HepG2 (cell line): ENCODE measurements at regions not wholly inside any gene's neighbourhood (a gene's known extent, or its start where the extent isn't known, plus 50 kb on each side); places are given as distances from the start of the nearest gene placed in this dataset.

Experiments used
- ATAC-seq: fragments of 200-7000 bp; cut with Tn5 transposase; 3 replicates; pipeline ENCODE4 v1.9.1; 2020; ENCODE audit warnings: mild to moderate bottlenecking, moderate library complexity
- BruUV-seq: library from RNA; stranded (reverse); fragments of 400-500 nt; replicated peaks from 2 replicates; lab custom pipeline; 2021; lab: Mats Ljungman, UMichigan
- CTCF ChIA-PET: fragments of 300-600 bp; formaldehyde crosslinking; extraction: SDS; loops from one replicate; lab custom pipeline; 2021; ENCODE audit warnings: low total read pairs, inconsistent platforms, low intra/inter-chr PET ratio; lab: Yijun Ruan, JAX
- POLR2A ChIA-PET: fragments of 350-600 bp; sonication (Branson Sonifier 250); formaldehyde crosslinking; loops from one replicate; lab custom pipeline; 2020; ENCODE audit warnings: antibody characterized with exemption, inconsistent platforms; lab: Yijun Ruan, JAX
- DNase-seq: peaks from one replicate; pipeline ENCODE4 v3.0.0-alpha.2; 2015; ENCODE audit warnings: low spot score
- FAIRE-seq: peaks from 3 replicates; lab custom pipeline; 2011; peaks lifted over from hg19 to GRCh38; lab: Jason Lieb, UNC
- H2AFZ ChIP-seq: one replicate; pipeline ENCODE4 v1.6.1; 2011; ENCODE audit warnings: low read length, inconsistent platforms
- H3K27ac ChIP-seq: fragments of 300-600 bp; 3 replicates; pipeline ENCODE4 v1.8.0; 2011; ENCODE audit warnings: mixed run types, mild to moderate bottlenecking, mixed read lengths, low read length, inconsistent platforms; ENCODE audit not compliant: insufficient read depth; ENCODE audit errors: extremely low read length
- H3K27me3 ChIP-seq, 2 experiments: fragments of 200-600 bp in 1 of 2; 2 replicates in 1 of 2; 3 replicates in 1 of 2; pipeline versions ENCODE4 v1.6.0 to v1.8.0; 2011; ENCODE audit warnings: low read length in 2 of 2, mild to moderate bottlenecking in 2 of 2, moderate library complexity in 2 of 2, inconsistent platforms in 1 of 2; ENCODE audit not compliant: insufficient read depth in 2 of 2, control insufficient read depth in 1 of 2
- H3K36me3 ChIP-seq, 2 experiments: fragments of 200-600 bp in 1 of 2; replicated peaks in 1 of 2; 2 replicates in 1 of 2; 3 replicates in 1 of 2; pipeline versions ENCODE4 v1.5.1 to v1.8.0; 2011; ENCODE audit warnings: low read length in 2 of 2, inconsistent platforms in 1 of 2; ENCODE audit not compliant: insufficient read depth in 2 of 2, control insufficient read depth in 1 of 2
- H3K4me1 ChIP-seq: 2 replicates; pipeline ENCODE4 v1.5.1; 2012; ENCODE audit warnings: low read length, inconsistent platforms; ENCODE audit not compliant: insufficient read depth
- H3K4me2 ChIP-seq: 2 replicates; pipeline ENCODE4 v1.6.0; 2011; ENCODE audit warnings: low read depth, low read length, inconsistent platforms
- H3K4me3 ChIP-seq, 3 experiments: fragments of 200-600 bp in 1 of 3; sonication (generic), shearing (Covaris generic) in 1 of 3; replicated peaks in 1 of 3; 2 replicates each; pipeline ENCODE4 v1.5.1; 2011 to 2016; ENCODE audit warnings: low read length in 3 of 3, inconsistent platforms in 2 of 3, low read depth in 2 of 3, mild to moderate bottlenecking in 2 of 3, control low read depth in 1 of 3, mixed read lengths in 1 of 3; ENCODE audit not compliant: insufficient read depth in 1 of 3
- H3K79me2 ChIP-seq: one replicate; pipeline ENCODE4 v1.6.1; 2011; ENCODE audit warnings: low read length, inconsistent platforms; ENCODE audit not compliant: insufficient read depth
- H3K9ac ChIP-seq: 2 replicates; pipeline ENCODE4 v1.6.0; 2011; ENCODE audit warnings: mild to moderate bottlenecking, low read depth, low read length, inconsistent platforms; ENCODE audit not compliant: insufficient read depth
- H3K9me3 ChIP-seq: 2 replicates; pipeline ENCODE4 v1.5.1; 2012; ENCODE audit warnings: mild to moderate bottlenecking, low read length
- H4K20me1 ChIP-seq: 2 replicates; pipeline ENCODE4 v1.6.0; 2011; ENCODE audit warnings: inconsistent platforms, mild to moderate bottlenecking, low read length, moderate library complexity; ENCODE audit not compliant: insufficient read depth
- CENPBD1 ChIP-seq: sonication (generic); formaldehyde crosslinking; IDR thresholded peaks from 2 replicates; pipeline ENCODE4 v1.8.0; 2022; ENCODE audit warnings: missing genetic modification reagents, low read depth, mild to moderate bottlenecking, borderline replicate concordance
- HIC2 ChIP-seq: sonication (generic); formaldehyde crosslinking; IDR thresholded peaks from 2 replicates; pipeline ENCODE4 v1.9.0; 2022; ENCODE audit warnings: low read depth, missing genetic modification reagents
- LCORL ChIP-seq, 2 experiments: fragments of 450-650 bp in 1 of 2; sonication (generic) in 1 of 2; formaldehyde crosslinking in 1 of 2; IDR thresholded peaks; 2 replicates each; pipeline versions ENCODE4 v1.5.0 to v1.6.1; 2017 to 2020; ENCODE audit warnings: antibody characterized with exemption in 1 of 2, missing genetic modification reagents in 1 of 2
- NCOA1 ChIP-seq: sonication (generic); formaldehyde crosslinking; IDR thresholded peaks from 2 replicates; pipeline ENCODE4 v1.9.0; 2021; ENCODE audit warnings: missing genetic modification reagents
- NFIC ChIP-seq: IDR thresholded peaks from 2 replicates; pipeline ENCODE4 v1.6.1; 2012; ENCODE audit warnings: mild to moderate bottlenecking, low read length, inconsistent platforms
- RAD21 ChIP-seq: fragments of 450-650 bp; formaldehyde crosslinking; IDR thresholded peaks from 2 replicates; pipeline ENCODE4 v1.5.0; 2020; ENCODE audit warnings: mild to moderate bottlenecking
- RNF219 ChIP-seq: sonication (generic); formaldehyde crosslinking; IDR thresholded peaks from 2 replicates; pipeline ENCODE4 v1.5.0; 2020; ENCODE audit warnings: mild to moderate bottlenecking, missing genetic modification reagents
- SSRP1 ChIP-seq: IDR thresholded peaks from 2 replicates; pipeline ENCODE4 v1.6.1; 2016; ENCODE audit warnings: control low read depth
- STAT6 ChIP-seq: sonication (generic); formaldehyde crosslinking; IDR thresholded peaks from 2 replicates; pipeline ENCODE4 v1.4.0; 2020; ENCODE audit warnings: missing genetic modification reagents, mild to moderate bottlenecking, borderline replicate concordance
- TFAP4 ChIP-seq: sonication (generic); IDR thresholded peaks from 2 replicates; pipeline ENCODE4 v1.6.1; 2016; ENCODE audit warnings: low read depth, borderline replicate concordance
- ZNF343 ChIP-seq: sonication (generic); formaldehyde crosslinking; IDR thresholded peaks from 2 replicates; pipeline ENCODE4 v1.4.0; 2020; ENCODE audit warnings: mild to moderate bottlenecking, missing genetic modification reagents
- ZNF644 ChIP-seq: IDR thresholded peaks from 2 replicates; pipeline ENCODE4 v1.6.1; 2016; ENCODE audit warnings: low read depth
- whole genome bisulfite sequencing: methylation state at CpG from one replicate; pipeline ENCODE4 v1.1.6; 2017; ENCODE audit warnings: low lambda C conversion rate; 5-methylcytosine and 5-hydroxymethylcytosine counted together
- in situ Hi-C: cut with HindIII; loops from 2 replicates; pipeline ENCODE4 v1.10.0; 2017; ENCODE audit warnings: low pct_unique_long_range_greater_than_20kb; ENCODE audit not compliant: extremely low pct_ligation_motif_present
- intact Hi-C: fragments of 100-400 bp; cut with micrococcal nuclease; formaldehyde crosslinking; loops from one replicate; pipeline ENCODE4 v1.10.0; 2022; ENCODE audit not compliant: unreplicated experiment
- TF ChIP-seq, protein P1 (sequence below): sonication (generic); formaldehyde crosslinking; IDR thresholded peaks from 2 replicates; pipeline ENCODE4 v1.8.0; 2022; ENCODE audit warnings: missing genetic modification reagents, mild to moderate bottlenecking, inconsistent platforms, borderline replicate concordance

DNA sequence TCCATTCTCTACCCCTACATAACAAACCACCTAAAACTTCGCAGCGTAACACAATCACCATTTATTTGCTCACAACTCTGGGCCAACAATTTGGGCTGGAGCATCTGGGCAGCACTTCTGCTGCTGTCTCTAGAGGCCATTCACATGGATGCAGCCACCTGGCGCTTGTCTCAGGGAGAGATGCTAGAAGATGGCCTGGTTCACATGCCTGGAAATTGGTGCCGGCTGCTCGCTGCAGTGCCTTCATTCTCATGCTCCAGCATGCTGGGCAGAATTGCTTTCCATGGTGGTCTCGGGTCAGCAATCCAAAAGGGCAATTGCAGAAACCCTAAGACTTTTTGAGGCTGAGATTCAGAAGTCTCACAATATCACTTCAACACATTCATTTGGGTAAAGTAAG, 157.4 kb downstream of the SUCLG1 start (continued):
- no peak for TF ChIP-seq ZNF343 (CRISPR knock-in tag)
- no peak for TF ChIP-seq CENPBD1 (CRISPR knock-in tag)
- TF ChIP-seq SSRP1 (CRISPR knock-in tag), result no peak
- no peak for TF ChIP-seq RNF219
- TF ChIP-seq ZNF644, result 0 out of 2 replicates have a peak, but pooled peaks have one; percentile 31
- no peak for TF ChIP-seq LCORL (IDR thresholded peaks at IDR 0.05)
- 0 out of 2 replicates have a peak, but pooled peaks have one; percentile 9 for TF ChIP-seq LCORL (CRISPR knock-in tag; IDR thresholded peaks at IDR 0.05)

- ChIA-PET CTCF (interaction anchor here (1.2 kb wide), 1 partner anchor 277 kb away, joined by 4 read pairs; no protein-coding TSS in a partner anchor), POLR2A (interaction anchor here (0.7 to 2.9 kb wide), 8 partner anchors 9 to 1232 kb away, joined by 3 to 15 read pairs (median 4); no protein-coding TSS in a partner anchor)
- in situ Hi-C loops, result loop anchor here (5.0 kb wide), 1 partner anchor 278 kb away; no protein-coding TSS in a partner anchor
- Histone ChIP-seq H3K4me3 (peak overlapping the region in 1 of 3 experiments; percentile 27; a peak in 1 of 6 replicates), H3K9ac (peak overlapping the region; percentile 53; the same call in 1 of the 2 replicates), H3K4me1 (peaks cover 78% of the 10 kb centered on the region), H3K4me2 (peak overlapping the region; percentile 60), H3K79me2 (no peaks in the 10 kb centered on the region), H4K20me1 (no peaks in the 10 kb centered on the region), H3K27me3 (no peaks in the 10 kb centered on the region), H3K9me3 (peaks cover 7% of the 10 kb centered on the region), H3K27ac (peak overlapping the region; percentile 79), H3K36me3 (no peaks in the 10 kb centered on the region), H2AFZ (no peak overlapping the region)
- WGBS, result 30% methylated on average over 4 of the region's 4 CpGs
- FAIRE-seq, result no peak
- intact Hi-C loops, result loop anchor here (2.0 to 5.0 kb wide), 4 partner anchors 118 to 1040 kb away; no protein-coding TSS in a partner anchor
- ATAC-seq, result peak; percentile 58
- BruUV-seq, result no TSS peak
- DNase-seq, result no peak
- TF ChIP-seq, protein P1, sequence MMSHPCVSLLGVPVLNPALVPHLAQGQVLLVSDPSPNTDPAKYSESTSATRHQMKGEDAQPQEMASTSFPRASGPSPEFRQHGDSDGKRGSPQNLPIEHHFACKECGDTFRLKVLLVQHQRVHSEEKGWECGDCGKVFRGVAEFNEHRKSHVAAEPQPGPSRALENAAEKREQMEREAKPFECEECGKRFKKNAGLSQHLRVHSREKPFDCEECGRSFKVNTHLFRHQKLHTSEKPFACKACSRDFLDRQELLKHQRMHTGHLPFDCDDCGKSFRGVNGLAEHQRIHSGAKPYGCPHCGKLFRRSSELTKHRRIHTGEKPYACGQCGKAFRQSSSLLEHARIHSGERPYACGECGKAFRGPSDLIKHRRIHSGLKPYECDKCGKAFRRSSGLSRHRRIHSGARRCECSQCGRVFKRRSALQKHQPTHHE, result 0 out of 2 replicates have a peak, but pooled peaks have one; percentile 18
- no peak for TF ChIP-seq NFIC
- TF ChIP-seq STAT6, result peak; percentile 16; the same call in 1 of the 2 replicates
- 0 out of 2 replicates have a peak, but pooled peaks have one; percentile 12 for TF ChIP-seq RAD21 (CRISPR knock-in tag)
- TF ChIP-seq HIC2 (CRISPR knock-in tag), result no peak
- TF ChIP-seq TFAP4, result no peak
- peak; percentile 3; the same call in 1 of the 2 replicates for TF ChIP-seq NCOA1 (CRISPR knock-in tag)
These were observed 158.4 kb downstream of the SUCLG1 start for GRCh38 chr2:84300696-84301029.
